GM06990 (cell line): ENCODE measurements at regions not wholly inside any gene's neighbourhood (a gene's known extent, or its start where the extent isn't known, plus 50 kb on each side); places are given as distances from the start of the nearest gene placed in this dataset.

Source experiments
- DNase-seq: peaks from one replicate; pipeline ENCODE4 v3.0.0-alpha.2; 2011; ENCODE audit not compliant: insufficient read length; ENCODE audit errors: extremely low read depth
- H3K27me3 ChIP-seq: replicated peaks from 2 replicates; pipeline ENCODE4 v1.6.0; 2011; ENCODE audit warnings: low read length; ENCODE audit not compliant: control insufficient read depth, insufficient read depth
- H3K36me3 ChIP-seq: 2 replicates; pipeline ENCODE4 v1.5.1; 2011; ENCODE audit warnings: low read length; ENCODE audit not compliant: control insufficient read depth, insufficient read depth
- H3K4me3 ChIP-seq: replicated peaks from 2 replicates; pipeline ENCODE4 v1.5.1; 2011; ENCODE audit warnings: low read depth, mild to moderate bottlenecking, control low read depth, low read length
- CTCF ChIP-seq: IDR thresholded peaks from 2 replicates; pipeline ENCODE4 v1.5.1; 2011; ENCODE audit warnings: low read length, control low read depth, mild to moderate bottlenecking, inconsistent platforms; ENCODE audit not compliant: insufficient read depth, poor library complexity, severe bottlenecking

GRCh38 chr13:42373048-42373812, 101.3 kb downstream of the AKAP11 start:
- TF ChIP-seq CTCF = no peak
- no peaks in the 10 kb centered on the region for H3K27me3 ChIP-seq
- no peak for DNase-seq
- H3K4me3 ChIP-seq = no peak overlapping the region
- H3K36me3 ChIP-seq = no peaks in the 10 kb centered on the region

GRCh38 chr13:42375663-42376062, 103.7 kb downstream of the AKAP11 start:
- TF ChIP-seq CTCF = no peak
- H3K36me3 ChIP-seq = no peaks in the 10 kb centered on the region
- DNase-seq = no peak
- H3K4me3 ChIP-seq = no peak overlapping the region
- no peaks in the 10 kb centered on the region for H3K27me3 ChIP-seq

- DNase-seq = peak; percentile 94
- TF ChIP-seq CTCF = no peak
- Histone ChIP-seq H3K27me3 (no peaks in the 10 kb centered on the region), H3K4me3 (peak overlapping the region; percentile 33), H3K36me3 (no peaks in the 10 kb centered on the region)
Measured at GRCh38 chr13:42377640-42378382, 105.9 kb downstream of the AKAP11 start.

- Histone ChIP-seq H3K36me3 (no peaks in the 10 kb centered on the region), H3K4me3 (peak overlapping the region; percentile 33; the same call in 1 of the 2 replicates), H3K27me3 (no peaks in the 10 kb centered on the region)
- peak; percentile 74 for DNase-seq
- TF ChIP-seq CTCF = no peak
Measured at GRCh38 chr13:42378383-42378780, 106.4 kb downstream of the AKAP11 start.

GRCh38 chr13:42379241-42379640, 107.3 kb downstream of the AKAP11 start:
- no peaks in the 10 kb centered on the region for H3K27me3 ChIP-seq
- no peak for TF ChIP-seq CTCF
- H3K36me3 ChIP-seq = no peaks in the 10 kb centered on the region
- H3K4me3 ChIP-seq = no peak overlapping the region
- no peak for DNase-seq
